H1 (cell line): ENCODE measurements at regions not wholly inside any gene's neighbourhood (a gene's known extent, or its start where the extent isn't known, plus 50 kb on each side); places are given as distances from the start of the nearest gene placed in this dataset.

ENCODE experiments used
- CTCF ChIA-PET: fragments of 300-600 bp; sonication (Branson Sonifier 250); formaldehyde crosslinking; loops from one replicate; lab custom pipeline; 2021; ENCODE audit not compliant: partially characterized antibody; lab: Charles Lee
- POLR2A ChIA-PET: fragments of 300-600 bp; sonication (Branson Sonifier 250); formaldehyde crosslinking; loops from one replicate; lab custom pipeline; 2021; ENCODE audit warnings: inconsistent platforms; ENCODE audit not compliant: partially characterized antibody; lab: Charles Lee
- DNase-seq, 2 experiments: peaks; one replicate each; pipeline versions ENCODE4 v3.0.0 to v3.0.0-alpha.2; 2010 to 2022; ENCODE audit warnings: low spot score in 2 of 2, low read depth in 1 of 2, mixed read lengths in 1 of 2
- FAIRE-seq: peaks from 2 replicates; lab custom pipeline; 2011; peaks lifted over from hg19 to GRCh38; lab: Jason Lieb, UNC
- H2AFZ ChIP-seq: 2 replicates; pipeline ENCODE4 v1.8.1; 2012; ENCODE audit warnings: low read length, inconsistent platforms
- H2AK5ac ChIP-seq: 2 replicates; pipeline ENCODE4 v1.6.1; 2013; ENCODE audit warnings: low read depth, low read length
- H2BK120ac ChIP-seq: replicated peaks from 2 replicates; pipeline ENCODE3; 2013; ENCODE audit warnings: low read depth, low read length, inconsistent platforms
- H2BK12ac ChIP-seq: 2 replicates; pipeline ENCODE4 v1.6.1; 2013; ENCODE audit warnings: low read depth, low read length
- H2BK15ac ChIP-seq: 2 replicates; pipeline ENCODE4 v1.6.1; 2013; ENCODE audit warnings: low read length
- H2BK20ac ChIP-seq: 2 replicates; pipeline ENCODE4 v1.6.1; 2013; ENCODE audit warnings: low read length
- H2BK5ac ChIP-seq: 2 replicates; pipeline ENCODE4 v1.6.1; 2013; ENCODE audit warnings: low read depth, low read length
- H3K14ac ChIP-seq: 2 replicates; pipeline ENCODE4 v1.6.1; 2013; ENCODE audit warnings: inconsistent platforms; ENCODE audit not compliant: insufficient read length
- H3K18ac ChIP-seq: 2 replicates; pipeline ENCODE4 v1.6.1; 2013; ENCODE audit warnings: low read length; ENCODE audit errors: extremely low read depth
- H3K23ac ChIP-seq: 2 replicates; pipeline ENCODE4 v1.6.1; 2013; ENCODE audit warnings: inconsistent platforms; ENCODE audit not compliant: insufficient read length
- H3K23me2 ChIP-seq: 2 replicates; pipeline ENCODE4 v1.6.1; 2013; ENCODE audit warnings: low read depth, low read length
- H3K27ac ChIP-seq: 2 replicates; pipeline ENCODE4 v1.6.1; 2011; ENCODE audit warnings: low read depth, low read length, inconsistent platforms
- H3K27me3 ChIP-seq, 4 experiments: replicated peaks in 1 of 4; 1 replicate in 1 of 4; 2 replicates in 3 of 4; pipeline versions ENCODE4 v1.6.1 to v1.8.1; 2011 to 2013; ENCODE audit warnings: low read length in 3 of 4, mild to moderate bottlenecking in 3 of 4, inconsistent platforms in 2 of 4, mixed read lengths in 2 of 4, moderate library complexity in 1 of 4; ENCODE audit not compliant: control insufficient read depth in 3 of 4, insufficient read depth in 3 of 4; ENCODE audit errors: extremely low read depth in 1 of 4
- H3K36me3 ChIP-seq, 4 experiments: 2 replicates each; pipeline versions ENCODE4 v1.6.1 to v1.8.1; 2011 to 2013; ENCODE audit warnings: mild to moderate bottlenecking in 4 of 4, low read length in 3 of 4, moderate library complexity in 2 of 4, control low read depth in 1 of 4, inconsistent platforms in 1 of 4; ENCODE audit not compliant: insufficient read depth in 4 of 4, control insufficient read depth in 2 of 4
- H3K4ac ChIP-seq: replicated peaks from 2 replicates; pipeline ENCODE3; 2013; ENCODE audit warnings: low read length, low read depth, mixed read lengths, inconsistent platforms; ENCODE audit not compliant: insufficient read length
- H3K4me1 ChIP-seq, 4 experiments: replicated peaks in 1 of 4; 1 replicate in 1 of 4; 2 replicates in 3 of 4; pipeline versions ENCODE4 v1.6.1 to v1.8.1; 2011 to 2013; ENCODE audit warnings: low read length in 3 of 4, inconsistent platforms in 2 of 4, mixed read lengths in 1 of 4; ENCODE audit not compliant: insufficient read depth in 4 of 4, control insufficient read depth in 3 of 4
- H3K4me2 ChIP-seq, 2 experiments: 2 replicates each; pipeline versions ENCODE4 v1.6.1 to v1.8.1; 2011 to 2013; ENCODE audit warnings: low read depth in 2 of 2, low read length in 2 of 2, control low read depth in 1 of 2, inconsistent platforms in 1 of 2, mild to moderate bottlenecking in 1 of 2; ENCODE audit not compliant: insufficient read depth in 1 of 2
- H3K4me3 ChIP-seq, 4 experiments: fragments of 200-600, 300-600 bp in 1 of 4; sonication (generic), shearing (Covaris generic), sonication (Bioruptor Twin) in 1 of 4; 2 replicates each; pipeline versions ENCODE4 v1.5.1 to v1.8.1; 2011 to 2016; ENCODE audit warnings: low read length in 4 of 4, low read depth in 3 of 4, control low read depth in 2 of 4, inconsistent platforms in 2 of 4, mild to moderate bottlenecking in 2 of 4, mixed read lengths in 1 of 4, moderate library complexity in 1 of 4; ENCODE audit not compliant: insufficient read depth in 2 of 4; ENCODE audit errors: extremely low read depth in 1 of 4
- H3K56ac ChIP-seq: replicated peaks from 2 replicates; pipeline ENCODE3; 2013; ENCODE audit warnings: low read depth, mild to moderate bottlenecking, mixed read lengths, low read length, inconsistent platforms; ENCODE audit not compliant: insufficient read length
- H3K79me1 ChIP-seq: 2 replicates; pipeline ENCODE4 v1.6.1; 2013; ENCODE audit warnings: low read depth, low read length, control low read depth
- H3K79me2 ChIP-seq, 2 experiments: 2 replicates each; pipeline versions ENCODE4 v1.6.1 to v1.8.1; 2012 to 2013; ENCODE audit warnings: low read length in 2 of 2, mild to moderate bottlenecking in 2 of 2, inconsistent platforms in 1 of 2; ENCODE audit not compliant: insufficient read depth in 2 of 2, control insufficient read depth in 1 of 2
- H3K9ac ChIP-seq, 4 experiments: replicated peaks in 1 of 4; 1 replicate in 1 of 4; 2 replicates in 3 of 4; pipeline versions ENCODE4 v1.6.1 to v1.8.1; 2011 to 2013; ENCODE audit warnings: low read depth in 3 of 4, low read length in 3 of 4, control low read depth in 2 of 4, mild to moderate bottlenecking in 2 of 4, moderate library complexity in 2 of 4, inconsistent platforms in 1 of 4; ENCODE audit errors: extremely low read depth in 1 of 4
- H3K9me3 ChIP-seq, 2 experiments: 2 replicates each; pipeline versions ENCODE4 v1.6.1 to v1.8.1; 2012 to 2013; ENCODE audit warnings: mild to moderate bottlenecking in 2 of 2, moderate library complexity in 2 of 2, control low read depth in 1 of 2, inconsistent platforms in 1 of 2, low read depth in 1 of 2, low read length in 1 of 2, mixed read lengths in 1 of 2; ENCODE audit not compliant: insufficient read depth in 2 of 2
- H4K20me1 ChIP-seq, 2 experiments: replicated peaks in 1 of 2; 2 replicates each; pipeline versions ENCODE3 to v1.8.1; 2011 to 2013; ENCODE audit warnings: inconsistent platforms in 2 of 2, low read length in 2 of 2, mild to moderate bottlenecking in 1 of 2; ENCODE audit not compliant: insufficient read depth in 2 of 2, control insufficient read depth in 1 of 2
- H4K5ac ChIP-seq: 2 replicates; pipeline ENCODE4 v1.6.1; 2013; ENCODE audit warnings: low read length, low read depth, mixed read lengths, inconsistent platforms; ENCODE audit not compliant: insufficient read length
- H4K8ac ChIP-seq: 2 replicates; pipeline ENCODE4 v1.8.0; 2013; ENCODE audit warnings: mild to moderate bottlenecking, moderate library complexity, low read length, inconsistent platforms; ENCODE audit not compliant: insufficient read depth; ENCODE audit errors: extremely low read depth
- H4K91ac ChIP-seq: replicated peaks from 2 replicates; pipeline ENCODE3; 2013; ENCODE audit warnings: low read length, mixed read lengths, inconsistent platforms; ENCODE audit not compliant: insufficient read length
- BACH1 ChIP-seq: IDR thresholded peaks from 2 replicates; pipeline ENCODE4 v1.6.1; 2012; ENCODE audit warnings: low read length, improper control_type of control experiment
- HDAC2 ChIP-seq, 2 experiments: fragments of 300-600 bp in 1 of 2; sonication (generic) in 1 of 2; IDR thresholded peaks; 2 replicates each; pipeline ENCODE4 v1.6.1; 2011 to 2012; ENCODE audit warnings: low read depth in 2 of 2, low read length in 2 of 2, mild to moderate bottlenecking in 2 of 2, moderate library complexity in 2 of 2, borderline replicate concordance in 1 of 2, inconsistent platforms in 1 of 2
- HDAC6 ChIP-seq: IDR thresholded peaks from one replicate; pipeline ENCODE4 v1.7.1; 2012; ENCODE audit warnings: low read depth, mild to moderate bottlenecking, inconsistent platforms, low read length, moderate library complexity
- KDM5A ChIP-seq: fragments of 200-600 bp; IDR thresholded peaks from 2 replicates; pipeline ENCODE4 v1.7.1; 2012; ENCODE audit warnings: mild to moderate bottlenecking, low read length, inconsistent platforms, mixed read lengths
- NANOG ChIP-seq: IDR thresholded peaks from 2 replicates; pipeline ENCODE4 v1.6.1; 2011; ENCODE audit warnings: low read length, low read depth, mild to moderate bottlenecking, inconsistent platforms; ENCODE audit not compliant: insufficient read depth, poor library complexity, severe bottlenecking
- POLR2AphosphoS5 ChIP-seq: IDR thresholded peaks from 2 replicates; pipeline ENCODE4 v1.6.1; 2011; ENCODE audit warnings: low read depth, low read length
- SP2 ChIP-seq: IDR thresholded peaks from 2 replicates; pipeline ENCODE4 v1.6.1; 2012; ENCODE audit warnings: mild to moderate bottlenecking, low read length, inconsistent platforms
- SUZ12 ChIP-seq: fragments of 200-600 bp; sonication (generic); IDR thresholded peaks from 2 replicates; pipeline ENCODE4 v1.6.1; 2012; ENCODE audit warnings: mild to moderate bottlenecking, inconsistent platforms, low read length, moderate library complexity, mixed read lengths
- whole genome bisulfite sequencing, 2 experiments: shearing (Covaris generic) in 1 of 2; methylation state at CpG; one replicate each; pipeline versions ENCODE4 v1.1.6 to v1.1.7; 2013 to 2015; ENCODE audit warnings: low lambda C conversion rate in 2 of 2, mixed read lengths in 2 of 2, inconsistent platforms in 1 of 2, low coverage in 1 of 2, missing lambda C conversion rate in 1 of 2; ENCODE audit not compliant: insufficient replicate concordance in 2 of 2, insufficient coverage in 1 of 2, insufficient read length in 1 of 2; ENCODE audit errors: extremely low coverage in 1 of 2, missing lambda C conversion rate in 1 of 2; 5-methylcytosine and 5-hydroxymethylcytosine counted together

- H3K27me3 ChIP-seq: no peaks in the 10 kb centered on the region
- no peak overlapping the region for H3K4me2 ChIP-seq
- CTCF ChIA-PET: interaction anchor here (1.3 to 5.2 kb wide), 5 partner anchors 10 to 163 kb away, joined by 3 to 22 read pairs (median 6); no protein-coding TSS in a partner anchor
- no peaks in the 10 kb centered on the region for H3K36me3 ChIP-seq
- no peak overlapping the region for H3K4ac ChIP-seq
- DNase-seq (no peak), FAIRE-seq (no peak)
- H2BK120ac ChIP-seq: no peak overlapping the region
- no peak overlapping the region for H3K14ac ChIP-seq
- no peaks in the 10 kb centered on the region for H3K23me2 ChIP-seq
- no peak overlapping the region for H3K18ac ChIP-seq
- H3K9me3 ChIP-seq: no peaks in the 10 kb centered on the region
- H4K20me1 ChIP-seq: no peaks in the 10 kb centered on the region
- no peak overlapping the region for H3K56ac ChIP-seq
- no peak overlapping the region for H2AFZ ChIP-seq
- no peak overlapping the region for H2AK5ac ChIP-seq
- POLR2A ChIA-PET: no interaction called here
- peaks cover 0 to 9% (median 1%) of the 10 kb centered on the region in 4 experiments; a peak in 1 of 7 replicates for H3K4me1 ChIP-seq
- no peak overlapping the region for H4K8ac ChIP-seq
- no peak overlapping the region for H3K23ac ChIP-seq
- no peak overlapping the region for H2BK15ac ChIP-seq
- H3K79me2 ChIP-seq: no peaks in the 10 kb centered on the region
- no peaks in the 10 kb centered on the region for H3K79me1 ChIP-seq
- no peak overlapping the region for H2BK20ac ChIP-seq
- no peak overlapping the region for H3K9ac ChIP-seq
- 80% methylated on average over 4 of the region's 4 CpGs; no CpG with 5 or more reads in 1 of the 2 experiments for WGBS, 2 experiments
- H2BK12ac ChIP-seq: no peak overlapping the region
- H4K91ac ChIP-seq: no peak overlapping the region
- no peak overlapping the region for H4K5ac ChIP-seq
- no peak overlapping the region for H2BK5ac ChIP-seq
- no peak overlapping the region for H3K4me3 ChIP-seq
- H3K27ac ChIP-seq: no peak overlapping the region
- TF ChIP-seq NANOG (no peak), BACH1 (no peak), KDM5A (no peak), SUZ12 (no peak), HDAC2 (IDR thresholded peaks at IDR 0.05; ENCODE audit: borderline replicate concordance in 1 of 2, low read depth in 2 of 2, low read length in 2 of 2) (no peak), SP2 (no peak), POLR2AphosphoS5 (no peak), HDAC6 (no peak)
These were observed 216.9 kb downstream of the NUF2 start for GRCh38 chr1:163538667-163539066.
